Ishikawa (cell line): ENCODE measurements at regions not wholly inside any gene's neighbourhood (a gene's known extent, or its start where the extent isn't known, plus 50 kb on each side); places are given as distances from the start of the nearest gene placed in this dataset.

Source experiments
- REST ChIP-seq: IDR thresholded peaks from 2 replicates; pipeline ENCODE4 v1.6.1; 2012; ENCODE audit warnings: low read depth, mild to moderate bottlenecking
- TCF12 ChIP-seq: IDR thresholded peaks from 2 replicates; pipeline ENCODE4 v1.6.1; 2012; ENCODE audit warnings: low read depth

GRCh38 chr6:113607821-113608545 is 249.2 kb upstream of the MARCKS start:
- TF ChIP-seq REST (no peak), TCF12 (no peak)
